Endothelial cell of umbilical vein (primary cell): ENCODE measurements at regions not wholly inside any gene's neighbourhood (a gene's known extent, or its start where the extent isn't known, plus 50 kb on each side); places are given as distances from the start of the nearest gene placed in this dataset.

Source experiments
- BruUV-seq: library from RNA; stranded (reverse); fragments of 400-500 nt; replicated peaks from 2 replicates; lab custom pipeline; 2021; lab: Mats Ljungman, UMichigan
- CTCF ChIA-PET: fragments of 300-600, 350-600 bp; sonication (Branson Sonifier 250); formaldehyde crosslinking; loops from one replicate; lab custom pipeline; 2021; ENCODE audit warnings: antibody characterized with exemption, inconsistent platforms; lab: Charles Lee
- POLR2A ChIA-PET: fragments of 300-600, 350-600 bp; sonication (Branson Sonifier 250); formaldehyde crosslinking; loops from one replicate; lab custom pipeline; 2021; ENCODE audit warnings: antibody characterized with exemption, inconsistent platforms; lab: Charles Lee
- DNase-seq: peaks from one replicate; pipeline ENCODE4 v3.0.0-alpha.2; 2011; ENCODE audit warnings: low read depth, low spot score
- FAIRE-seq: peaks from 2 replicates; lab custom pipeline; 2011; peaks lifted over from hg19 to GRCh38; lab: Jason Lieb, UNC
- H2AFZ ChIP-seq: 2 replicates; pipeline ENCODE4 v1.6.0; 2012; ENCODE audit warnings: low read depth, low read length, control low read depth, inconsistent platforms
- H3K27ac ChIP-seq: 2 replicates; pipeline ENCODE4 v1.5.1; 2011; ENCODE audit warnings: low read depth, mild to moderate bottlenecking, control low read depth, low read length, moderate library complexity; ENCODE audit not compliant: insufficient read depth
- H3K27me3 ChIP-seq, 2 experiments: 2 replicates each; pipeline versions ENCODE4 v1.6.0 to v1.6.1; 2011; ENCODE audit warnings: low read length in 2 of 2, mixed read lengths in 1 of 2; ENCODE audit not compliant: control insufficient read depth in 2 of 2, insufficient read depth in 2 of 2
- H3K36me3 ChIP-seq, 2 experiments: 2 replicates in 1 of 2; 3 replicates in 1 of 2; pipeline ENCODE4 v1.5.1; 2011; ENCODE audit warnings: low read length in 2 of 2, mild to moderate bottlenecking in 1 of 2, moderate library complexity in 1 of 2; ENCODE audit not compliant: control insufficient read depth in 2 of 2, insufficient read depth in 2 of 2; ENCODE audit errors: extremely low read depth in 1 of 2
- H3K4me1 ChIP-seq: 3 replicates; pipeline ENCODE4 v1.5.1; 2011; ENCODE audit warnings: mild to moderate bottlenecking, low read length; ENCODE audit not compliant: control insufficient read depth, insufficient read depth; ENCODE audit errors: extremely low read depth
- H3K4me2 ChIP-seq: 2 replicates; pipeline ENCODE4 v1.6.1; 2011; ENCODE audit warnings: low read length, control low read depth, mixed read lengths; ENCODE audit not compliant: insufficient read depth
- H3K4me3 ChIP-seq, 3 experiments: fragments of 200-600 bp in 1 of 3; sonication (generic), shearing (Covaris generic) in 1 of 3; replicated peaks in 1 of 3; 2 replicates each; pipeline ENCODE4 v1.5.1; 2011 to 2016; ENCODE audit warnings: control low read depth in 3 of 3, low read length in 3 of 3, mild to moderate bottlenecking in 2 of 3, inconsistent platforms in 1 of 3, low read depth in 1 of 3, moderate library complexity in 1 of 3; ENCODE audit not compliant: insufficient read depth in 1 of 3
- H3K79me2 ChIP-seq: 2 replicates; pipeline ENCODE4 v1.6.0; 2012; ENCODE audit warnings: low read length, inconsistent platforms; ENCODE audit not compliant: control insufficient read depth, insufficient read depth
- H3K9ac ChIP-seq: replicated peaks from 2 replicates; pipeline ENCODE3; 2011; ENCODE audit warnings: low read length, control low read depth; ENCODE audit not compliant: insufficient read depth; ENCODE audit errors: extremely low read depth
- H3K9me1 ChIP-seq: replicated peaks from 3 replicates; pipeline ENCODE4 v1.6.0; 2011; ENCODE audit warnings: mild to moderate bottlenecking, low read length; ENCODE audit not compliant: control insufficient read depth, insufficient read depth; ENCODE audit errors: extremely low read depth
- H3K9me3 ChIP-seq: replicated peaks from 2 replicates; pipeline ENCODE4 v1.5.1; 2012; ENCODE audit warnings: low read length, inconsistent platforms; ENCODE audit not compliant: control insufficient read depth, insufficient read depth
- H4K20me1 ChIP-seq: replicated peaks from 2 replicates; pipeline ENCODE3; 2011; ENCODE audit warnings: mild to moderate bottlenecking, low read length; ENCODE audit not compliant: control insufficient read depth, insufficient read depth; ENCODE audit errors: extremely low read depth
- EZH2 ChIP-seq: IDR thresholded peaks from 2 replicates; pipeline ENCODE4 v1.6.1; 2012; ENCODE audit warnings: borderline replicate concordance, low read depth, mild to moderate bottlenecking, moderate library complexity, low read length, inconsistent platforms; ENCODE audit not compliant: severe bottlenecking
- FOS ChIP-seq: IDR thresholded peaks from 2 replicates; pipeline ENCODE4 v1.6.1; 2011; ENCODE audit warnings: mild to moderate bottlenecking, low read length, moderate library complexity, borderline replicate concordance; ENCODE audit not compliant: insufficient read depth
- GATA2 ChIP-seq: IDR thresholded peaks from 2 replicates; pipeline ENCODE4 v1.7.0; 2011; ENCODE audit warnings: low read depth, mild to moderate bottlenecking, moderate library complexity, mixed read lengths, low read length; ENCODE audit not compliant: insufficient read length, insufficient read depth
- JUN ChIP-seq: IDR thresholded peaks from 2 replicates; pipeline ENCODE4 v1.6.1; 2011; ENCODE audit warnings: borderline replicate concordance, low read depth; ENCODE audit not compliant: insufficient read length, insufficient read depth
- MYC ChIP-seq: IDR thresholded peaks from one replicate; pipeline ENCODE4 v1.6.1; 2011; ENCODE audit warnings: mild to moderate bottlenecking, low read depth, low read length
- dilution Hi-C: fragments of 300-500 bp; cut with MboI; formaldehyde crosslinking; loops from one replicate; pipeline ENCODE4 v1.15.0; 2019; ENCODE audit warnings: low sequenced_read_pairs; ENCODE audit not compliant: extremely low pct_ligation_motif_present
- intact Hi-C: fragments of 100-400 bp; cut with micrococcal nuclease; formaldehyde crosslinking; loops from one replicate; pipeline ENCODE4 v1.10.0; 2022
- TF ChIP-seq, protein P1 (sequence below), 2 donors: IDR thresholded peaks; 1 replicate in 1 of 2; 2 replicates in 1 of 2; pipeline ENCODE4 v1.5.1; 2011; ENCODE audit warnings: low read length in 2 of 2, mild to moderate bottlenecking in 2 of 2, moderate library complexity in 2 of 2, control low read depth in 1 of 2, inconsistent platforms in 1 of 2, low read depth in 1 of 2; ENCODE audit not compliant: insufficient read depth in 1 of 2; ENCODE audit errors: extremely low read depth in 1 of 2
- TF ChIP-seq, protein P2 (sequence below): IDR thresholded peaks from 2 replicates; pipeline ENCODE4 v1.6.1; 2011; ENCODE audit not compliant: insufficient read depth, insufficient read length

DNA sequence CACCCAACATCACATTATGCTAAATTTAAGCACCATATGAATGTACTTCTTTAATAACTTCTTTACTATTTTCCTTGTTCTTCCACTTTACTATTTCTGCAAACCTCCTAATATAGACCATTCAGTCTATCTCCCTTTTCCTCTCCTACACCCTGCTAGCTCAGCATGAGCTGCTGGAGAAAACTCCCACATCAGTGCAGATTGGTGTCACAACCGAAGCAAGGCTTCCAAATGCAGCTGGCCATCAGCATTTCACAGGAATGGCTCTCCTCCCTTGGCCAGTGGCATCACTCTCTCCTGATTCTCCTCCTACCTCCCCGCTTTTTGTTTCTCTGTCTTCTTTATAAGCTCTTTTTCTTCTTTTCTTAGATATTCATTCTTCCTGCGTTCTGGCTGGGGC, 118.7 kb upstream of the ZC3H12C start:
- no peaks in the 10 kb centered on the region for H3K9me3 ChIP-seq
- no peak overlapping the region for H3K27ac ChIP-seq
- H3K9ac ChIP-seq, result no peak overlapping the region
- intact Hi-C loops (loop anchor here (5.0 kb wide), 1 partner anchor 53 kb away; no protein-coding TSS in a partner anchor), dilution Hi-C loops (no loop called here)
- no peaks in the 10 kb centered on the region for H3K36me3 ChIP-seq
- no peaks in the 10 kb centered on the region for H4K20me1 ChIP-seq
- H3K27me3 ChIP-seq, result no peaks in the 10 kb centered on the region
- TF ChIP-seq EZH2 (no peak), GATA2 (no peak)
- no peaks in the 10 kb centered on the region for H3K79me2 ChIP-seq
- no peaks in the 10 kb centered on the region for H3K9me1 ChIP-seq
- CTCF ChIA-PET, result interaction anchor here (1.4 to 1.6 kb wide), 3 partner anchors 34 to 118 kb away, joined by 3 to 4 read pairs (median 4); no protein-coding TSS in a partner anchor
- peaks cover 23% of the 10 kb centered on the region for H3K4me1 ChIP-seq
- FAIRE-seq (no peak), DNase-seq (no peak)
- POLR2A ChIA-PET, result no interaction called here
- H3K4me3 ChIP-seq, result no peak overlapping the region
- H3K4me2 ChIP-seq, result no peak overlapping the region
- no TSS peak for BruUV-seq
- H2AFZ ChIP-seq, result no peak overlapping the region

DNA sequence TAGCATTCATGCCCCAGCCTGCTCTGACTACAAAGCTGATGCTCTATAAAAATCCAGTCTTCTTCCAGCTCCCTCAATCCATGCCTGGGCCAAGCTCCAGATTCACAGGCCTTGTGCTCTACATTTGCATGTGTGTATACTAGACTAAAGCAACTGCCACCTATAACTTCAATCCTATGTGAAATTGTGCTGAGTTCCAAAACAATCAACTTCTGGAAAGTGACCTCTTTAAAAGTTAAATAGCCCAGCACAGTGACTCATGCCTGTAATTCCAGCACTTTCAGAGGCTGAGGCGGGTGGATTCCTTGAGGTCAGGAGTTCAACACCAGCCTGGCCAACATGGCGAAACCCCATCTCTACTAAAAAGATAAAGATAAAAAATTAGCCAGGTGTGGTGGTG, 114.3 kb upstream of the ZC3H12C start:
- peak; percentile 60 for DNase-seq
- dilution Hi-C loops, result no loop called here
- peak; percentile 16 for TF ChIP-seq FOS
- TF ChIP-seq, protein P1, sequence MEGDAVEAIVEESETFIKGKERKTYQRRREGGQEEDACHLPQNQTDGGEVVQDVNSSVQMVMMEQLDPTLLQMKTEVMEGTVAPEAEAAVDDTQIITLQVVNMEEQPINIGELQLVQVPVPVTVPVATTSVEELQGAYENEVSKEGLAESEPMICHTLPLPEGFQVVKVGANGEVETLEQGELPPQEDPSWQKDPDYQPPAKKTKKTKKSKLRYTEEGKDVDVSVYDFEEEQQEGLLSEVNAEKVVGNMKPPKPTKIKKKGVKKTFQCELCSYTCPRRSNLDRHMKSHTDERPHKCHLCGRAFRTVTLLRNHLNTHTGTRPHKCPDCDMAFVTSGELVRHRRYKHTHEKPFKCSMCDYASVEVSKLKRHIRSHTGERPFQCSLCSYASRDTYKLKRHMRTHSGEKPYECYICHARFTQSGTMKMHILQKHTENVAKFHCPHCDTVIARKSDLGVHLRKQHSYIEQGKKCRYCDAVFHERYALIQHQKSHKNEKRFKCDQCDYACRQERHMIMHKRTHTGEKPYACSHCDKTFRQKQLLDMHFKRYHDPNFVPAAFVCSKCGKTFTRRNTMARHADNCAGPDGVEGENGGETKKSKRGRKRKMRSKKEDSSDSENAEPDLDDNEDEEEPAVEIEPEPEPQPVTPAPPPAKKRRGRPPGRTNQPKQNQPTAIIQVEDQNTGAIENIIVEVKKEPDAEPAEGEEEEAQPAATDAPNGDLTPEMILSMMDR (IDR thresholded peaks at IDR 0.05; ENCODE audit: extremely low read depth in 1 of 2, insufficient read depth in 1 of 2, low read depth in 1 of 2, low read length in 2 of 2), result no peak
- no peak for TF ChIP-seq JUN
- TF ChIP-seq MYC, result no peak
- TF ChIP-seq EZH2, result no peak
- TF ChIP-seq, protein P2, sequence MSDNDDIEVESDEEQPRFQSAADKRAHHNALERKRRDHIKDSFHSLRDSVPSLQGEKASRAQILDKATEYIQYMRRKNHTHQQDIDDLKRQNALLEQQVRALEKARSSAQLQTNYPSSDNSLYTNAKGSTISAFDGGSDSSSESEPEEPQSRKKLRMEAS, result no peak
- intact Hi-C loops, result loop anchor here (5.0 kb wide), 1 partner anchor 1338 kb away; no protein-coding TSS in a partner anchor
- Histone ChIP-seq H3K36me3 (no peaks in the 10 kb centered on the region), H3K9me3 (no peaks in the 10 kb centered on the region), H3K4me3 (no peak overlapping the region), H3K4me1 (no peaks in the 10 kb centered on the region), H3K9me1 (no peaks in the 10 kb centered on the region), H3K27ac (no peak overlapping the region), H3K27me3 (no peaks in the 10 kb centered on the region), H4K20me1 (no peaks in the 10 kb centered on the region), H2AFZ (no peak overlapping the region), H3K79me2 (no peaks in the 10 kb centered on the region), H3K9ac (no peak overlapping the region), H3K4me2 (no peak overlapping the region)
- no TSS peak for BruUV-seq
- ChIA-PET CTCF (no interaction called here), POLR2A (no interaction called here)
- no peak for FAIRE-seq
